Caco-2 (cell line): ENCODE measurements at regions not wholly inside any gene's neighbourhood (a gene's known extent, or its start where the extent isn't known, plus 50 kb on each side); places are given as distances from the start of the nearest gene placed in this dataset.

Experiments used
- BruUV-seq: library from RNA; stranded (reverse); fragments of 400-500 nt; replicated peaks from 2 replicates; lab custom pipeline; 2021; lab: Mats Ljungman, UMichigan
- CTCF ChIA-PET: fragments of 300-600 bp; sonication (Branson Sonifier 250); formaldehyde crosslinking; loops from one replicate; lab custom pipeline; 2022; ENCODE audit warnings: antibody characterized with exemption; lab: Charles Lee
- POLR2A ChIA-PET: fragments of 300-600 bp; sonication (Branson Sonifier 250); formaldehyde crosslinking; loops from one replicate; lab custom pipeline; 2022; ENCODE audit warnings: antibody characterized with exemption; lab: Charles Lee
- DNase-seq, 2 experiments: peaks; one replicate each; pipeline versions ENCODE4 v3.0.0 to v3.0.0-alpha.2; 2020 to 2022
- H3K27me3 ChIP-seq: replicated peaks from 2 replicates; pipeline ENCODE4 v1.6.0; 2011; ENCODE audit warnings: low read length; ENCODE audit not compliant: control insufficient read depth, insufficient read depth
- H3K36me3 ChIP-seq: 2 replicates; pipeline ENCODE4 v1.5.1; 2011; ENCODE audit warnings: low read length; ENCODE audit not compliant: control insufficient read depth, insufficient read depth
- H3K4me1 ChIP-seq: fragments of 250-450 bp; sonication (Bioruptor Pico); 2 replicates; pipeline ENCODE4 v1.5.1; 2020; ENCODE audit warnings: mild to moderate bottlenecking
- H3K4me3 ChIP-seq: 2 replicates; pipeline ENCODE4 v1.5.1; 2011; ENCODE audit warnings: low read depth, mild to moderate bottlenecking, control low read depth, low read length
- H3K9me3 ChIP-seq: fragments of 250-450 bp; sonication (Bioruptor Pico); 2 replicates; pipeline ENCODE4 v1.5.1; 2020; ENCODE audit warnings: mild to moderate bottlenecking, moderate library complexity
- H3K27ac Mint-ChIP-seq: one replicate; pipeline ENCODE4 v1.8.0; 2022; ENCODE audit warnings: mixed read lengths; ENCODE audit not compliant: unreplicated experiment
- H3K27me3 Mint-ChIP-seq: one replicate; pipeline ENCODE4 v1.8.0; 2022; ENCODE audit warnings: mixed read lengths; ENCODE audit not compliant: insufficient read depth, unreplicated experiment
- H3K36me3 Mint-ChIP-seq: one replicate; pipeline ENCODE4 v1.8.0; 2022; ENCODE audit warnings: mild to moderate bottlenecking, mixed read lengths; ENCODE audit not compliant: insufficient read depth, unreplicated experiment
- H3K4me1 Mint-ChIP-seq: one replicate; pipeline ENCODE4 v1.8.0; 2022; ENCODE audit warnings: low read depth, mixed read lengths; ENCODE audit not compliant: unreplicated experiment
- H3K4me3 Mint-ChIP-seq: one replicate; pipeline ENCODE4 v1.8.0; 2022; ENCODE audit warnings: mild to moderate bottlenecking, moderate library complexity, mixed read lengths; ENCODE audit not compliant: unreplicated experiment
- H3K9me3 Mint-ChIP-seq: one replicate; pipeline ENCODE4 v1.8.0; 2022; ENCODE audit warnings: mixed read lengths; ENCODE audit not compliant: unreplicated experiment
- intact Hi-C: fragments of 100-400 bp; cut with micrococcal nuclease; formaldehyde crosslinking; loops from one replicate; pipeline ENCODE4 v1.10.0; 2022; ENCODE audit not compliant: unreplicated experiment
- TF ChIP-seq, protein P1 (sequence below), 2 experiments: fragments of 200-600 bp in 1 of 2; IDR thresholded peaks; 1 replicate in 1 of 2; 2 replicates in 1 of 2; pipeline versions ENCODE4 v1.5.1 to v1.8.0; 2011 to 2022; ENCODE audit warnings: antibody characterized with exemption in 1 of 2, control low read depth in 1 of 2, inconsistent platforms in 1 of 2, low read depth in 1 of 2, low read length in 1 of 2, mild to moderate bottlenecking in 1 of 2, moderate library complexity in 1 of 2; ENCODE audit not compliant: insufficient read depth in 1 of 2, severe bottlenecking in 1 of 2, unreplicated experiment in 1 of 2

DNA sequence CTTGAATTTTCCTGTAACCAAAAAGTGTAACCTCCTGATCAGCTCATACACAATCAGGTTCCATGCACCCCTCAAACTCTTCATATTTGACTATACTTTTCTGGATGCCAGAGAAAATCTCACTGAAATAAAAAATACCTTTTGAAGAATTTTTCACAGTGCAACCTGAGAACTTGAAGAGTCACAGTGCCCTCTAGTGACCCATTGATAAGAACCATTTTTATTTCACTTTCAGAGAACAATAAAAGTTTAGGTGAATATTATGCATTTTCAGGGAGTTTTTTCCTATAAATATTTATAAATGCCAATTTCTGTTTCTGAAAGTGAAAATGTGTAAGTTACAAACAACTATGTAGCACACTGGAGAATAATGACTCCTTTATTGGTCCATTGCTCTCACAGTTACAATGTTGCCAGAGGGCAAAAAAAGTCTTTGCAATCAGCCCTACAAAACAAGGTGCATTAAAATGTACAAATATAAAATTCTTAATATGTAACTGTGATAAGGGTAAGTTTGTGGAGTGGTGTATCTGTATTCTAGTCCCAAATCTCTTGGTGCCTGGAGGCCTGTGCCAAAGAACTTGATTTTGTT, 153.6 kb upstream of the INTU start:
- H3K4me1 ChIP-seq = no peaks in the 10 kb centered on the region
- Mint-ChIP-seq H3K27ac (no peak overlapping the region), H3K4me1 (no peaks in the 10 kb centered on the region), H3K4me3 (no peak overlapping the region), H3K9me3 (no peaks in the 10 kb centered on the region), H3K27me3 (peaks cover 3% of the 10 kb centered on the region), H3K36me3 (no peaks in the 10 kb centered on the region)
- no peaks in the 10 kb centered on the region for H3K9me3 ChIP-seq
- intact Hi-C loops = loop anchor here (2.0 kb wide), 1 partner anchor 78 kb away; no protein-coding TSS in a partner anchor
- no TSS peak for BruUV-seq
- H3K4me3 ChIP-seq = no peak overlapping the region
- no peaks in the 10 kb centered on the region for H3K36me3 ChIP-seq
- ChIA-PET CTCF (no interaction called here), POLR2A (no interaction called here)
- no peaks in the 10 kb centered on the region for H3K27me3 ChIP-seq
- TF ChIP-seq, protein P1, sequence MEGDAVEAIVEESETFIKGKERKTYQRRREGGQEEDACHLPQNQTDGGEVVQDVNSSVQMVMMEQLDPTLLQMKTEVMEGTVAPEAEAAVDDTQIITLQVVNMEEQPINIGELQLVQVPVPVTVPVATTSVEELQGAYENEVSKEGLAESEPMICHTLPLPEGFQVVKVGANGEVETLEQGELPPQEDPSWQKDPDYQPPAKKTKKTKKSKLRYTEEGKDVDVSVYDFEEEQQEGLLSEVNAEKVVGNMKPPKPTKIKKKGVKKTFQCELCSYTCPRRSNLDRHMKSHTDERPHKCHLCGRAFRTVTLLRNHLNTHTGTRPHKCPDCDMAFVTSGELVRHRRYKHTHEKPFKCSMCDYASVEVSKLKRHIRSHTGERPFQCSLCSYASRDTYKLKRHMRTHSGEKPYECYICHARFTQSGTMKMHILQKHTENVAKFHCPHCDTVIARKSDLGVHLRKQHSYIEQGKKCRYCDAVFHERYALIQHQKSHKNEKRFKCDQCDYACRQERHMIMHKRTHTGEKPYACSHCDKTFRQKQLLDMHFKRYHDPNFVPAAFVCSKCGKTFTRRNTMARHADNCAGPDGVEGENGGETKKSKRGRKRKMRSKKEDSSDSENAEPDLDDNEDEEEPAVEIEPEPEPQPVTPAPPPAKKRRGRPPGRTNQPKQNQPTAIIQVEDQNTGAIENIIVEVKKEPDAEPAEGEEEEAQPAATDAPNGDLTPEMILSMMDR (IDR thresholded peaks at IDR 0.05; ENCODE audit: insufficient read depth in 1 of 2, low read depth in 1 of 2, low read length in 1 of 2, severe bottlenecking in 1 of 2, unreplicated experiment in 1 of 2) = peak; percentile 39 to 58
- DNase-seq = no peak

DNA sequence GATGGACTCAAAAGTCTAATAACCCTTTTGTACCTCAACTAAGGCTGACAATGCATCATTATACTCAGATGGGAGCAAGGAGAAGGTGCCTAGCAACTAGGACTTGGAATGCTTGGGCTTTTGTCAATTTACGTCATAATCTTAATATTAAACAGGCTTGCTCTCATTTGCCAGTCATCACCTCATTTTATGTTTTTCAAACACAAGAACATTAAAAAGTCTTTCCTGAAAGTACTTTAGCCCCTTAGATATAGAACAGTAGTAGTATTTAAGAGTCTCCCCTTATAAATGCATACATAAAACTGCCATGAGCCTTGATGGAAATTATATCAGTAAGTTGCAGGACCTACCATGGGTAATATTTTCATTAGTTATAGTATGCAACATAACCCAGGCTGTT, 150.7 kb upstream of the INTU start:
- Histone ChIP-seq H3K9me3 (no peaks in the 10 kb centered on the region), H3K27me3 (no peaks in the 10 kb centered on the region), H3K36me3 (no peaks in the 10 kb centered on the region), H3K4me3 (no peak overlapping the region), H3K4me1 (no peaks in the 10 kb centered on the region)
- DNase-seq = no peak
- Mint-ChIP-seq H3K4me1 (no peaks in the 10 kb centered on the region), H3K4me3 (no peak overlapping the region), H3K27me3 (no peaks in the 10 kb centered on the region), H3K36me3 (no peaks in the 10 kb centered on the region), H3K27ac (no peak overlapping the region), H3K9me3 (no peaks in the 10 kb centered on the region)
- no TSS peak for BruUV-seq
- TF ChIP-seq, protein P1 (IDR thresholded peaks at IDR 0.05; ENCODE audit: insufficient read depth in 1 of 2, low read depth in 1 of 2, low read length in 1 of 2, severe bottlenecking in 1 of 2, unreplicated experiment in 1 of 2) = no peak
- ChIA-PET POLR2A (no interaction called here), CTCF (no interaction called here)
- intact Hi-C loops = loop anchor here (10.0 kb wide), 1 partner anchor 103 kb away; no protein-coding TSS in a partner anchor

DNA sequence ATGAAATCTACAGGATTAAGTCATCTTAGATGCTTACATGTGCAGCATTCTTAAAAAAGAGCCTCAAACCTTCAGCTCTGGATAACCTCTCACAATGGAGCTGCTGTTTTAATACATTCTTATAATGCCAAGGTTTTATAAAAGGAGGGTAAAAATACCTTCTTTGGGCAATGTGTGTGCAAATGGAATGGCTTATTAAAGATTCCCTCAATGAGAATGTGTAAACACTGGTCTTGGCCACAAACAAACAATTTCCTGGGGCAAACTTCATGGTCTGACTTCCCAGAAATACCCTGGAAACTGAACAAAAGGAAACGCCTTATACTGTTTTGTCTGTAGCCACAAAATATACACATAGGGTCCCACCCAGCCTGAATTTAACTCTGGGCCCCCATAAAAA, 148.6 kb upstream of the INTU start:
- Mint-ChIP-seq H3K27ac (no peak overlapping the region), H3K9me3 (no peaks in the 10 kb centered on the region), H3K27me3 (no peaks in the 10 kb centered on the region), H3K4me1 (no peaks in the 10 kb centered on the region), H3K36me3 (no peaks in the 10 kb centered on the region), H3K4me3 (no peak overlapping the region)
- Histone ChIP-seq H3K9me3 (no peaks in the 10 kb centered on the region), H3K36me3 (no peaks in the 10 kb centered on the region), H3K4me1 (no peaks in the 10 kb centered on the region), H3K4me3 (no peak overlapping the region), H3K27me3 (no peaks in the 10 kb centered on the region)
- ChIA-PET POLR2A (no interaction called here), CTCF (no interaction called here)
- BruUV-seq = no TSS peak
- DNase-seq = no peak
- TF ChIP-seq, protein P1 (IDR thresholded peaks at IDR 0.05; ENCODE audit: insufficient read depth in 1 of 2, low read depth in 1 of 2, low read length in 1 of 2, severe bottlenecking in 1 of 2, unreplicated experiment in 1 of 2) = no peak
- intact Hi-C loops = loop anchor here (10.0 kb wide), 1 partner anchor 101 kb away; no protein-coding TSS in a partner anchor
